Transverse colon (tissue), 4 donors: ENCODE measurements at regions not wholly inside any gene's neighbourhood (a gene's known extent, or its start where the extent isn't known, plus 50 kb on each side); places are given as distances from the start of the nearest gene placed in this dataset.

Experiments
- DNase-seq: peaks from one replicate; pipeline ENCODE4 v3.0.0-alpha.2; 2019
- H3K27ac ChIP-seq, 4 donors: fragments of 200-600 bp; sonication (generic); 2 replicates each; pipeline ENCODE4 v1.5.1; 2016 to 2018; ENCODE audit warnings: inconsistent platforms in 4 of 4
- H3K27me3 ChIP-seq: fragments of 200-600 bp; sonication (generic); 2 replicates; pipeline ENCODE4 v1.5.1; 2017; ENCODE audit warnings: inconsistent platforms
- H3K36me3 ChIP-seq, 4 donors: fragments of 200-600 bp; sonication (generic); 2 replicates each; pipeline ENCODE4 v1.5.1; 2017 to 2019; ENCODE audit warnings: inconsistent platforms in 4 of 4
- H3K4me1 ChIP-seq, 4 donors: fragments of 200-600 bp; sonication (generic); 2 replicates each; pipeline ENCODE4 v1.5.1; 2017 to 2020; ENCODE audit warnings: inconsistent platforms in 4 of 4
- H3K4me3 ChIP-seq, 4 donors: fragments of 200-600 bp; sonication (generic); 1 replicate in 1 of 4; 2 replicates in 3 of 4; pipeline versions ENCODE4 v1.5.1 to v1.6.1; 2017 to 2019; ENCODE audit warnings: inconsistent platforms in 4 of 4
- H3K9me3 ChIP-seq, 2 donors: fragments of 200-600 bp; sonication (generic); 2 replicates each; pipeline ENCODE4 v1.5.1; 2017 to 2019; ENCODE audit warnings: inconsistent platforms in 2 of 2
- CTCF ChIP-seq, 5 experiments: fragments of 200-600 bp in 3 of 5; fragments of 450-650 bp in 2 of 5; sonication (generic) in 3 of 5; IDR thresholded peaks; 1 replicate in 2 of 5; 2 replicates in 3 of 5; pipeline ENCODE4 v1.5.1; 2016 to 2017; ENCODE audit warnings: antibody characterized with exemption in 5 of 5, inconsistent platforms in 3 of 5, mild to moderate bottlenecking in 2 of 5, moderate library complexity in 1 of 5
- EP300 ChIP-seq: sonication (generic); formaldehyde crosslinking; IDR thresholded peaks from one replicate; pipeline ENCODE4 v1.6.1; 2017; ENCODE audit warnings: antibody characterized with exemption, low read depth
- POLR2A ChIP-seq: fragments of 450-650 bp; IDR thresholded peaks from one replicate; pipeline ENCODE4 v1.6.1; 2016; ENCODE audit warnings: antibody characterized with exemption, mild to moderate bottlenecking, moderate library complexity
- POLR2AphosphoS5 ChIP-seq, 3 donors: sonication (generic); formaldehyde crosslinking; IDR thresholded peaks; one replicate each; pipeline ENCODE4 v1.6.1; 2016; ENCODE audit warnings: antibody characterized with exemption in 3 of 3
- WGBS, 2 donors: methylation state at CpG; one replicate each; pipeline ENCODE4 v1.1.5; 2018; ENCODE audit warnings: low coverage in 1 of 2; 5-methylcytosine and 5-hydroxymethylcytosine counted together
- in situ Hi-C, 4 donors: fragments of 200-750 bp; cut with MboI; loops; one replicate each; pipeline versions ENCODE4 v1.15.0 to v1.15.1; 2017; ENCODE audit warnings: low sequenced_read_pairs in 3 of 4, low pct_ligation_motif_present in 1 of 4, low pct_unique_long_range_greater_than_20kb in 1 of 4
- intact Hi-C: fragments of 100-400 bp; cut with DNase I; formaldehyde crosslinking; loops from one replicate; pipeline ENCODE4 v1.15.1; 2023; ENCODE audit warnings: low total_unique reads

- Histone ChIP-seq H3K9me3 (no peaks in the 10 kb centered on the region), H3K4me1 (no peaks in the 10 kb centered on the region), H3K27ac (no peak overlapping the region), H3K36me3 (no peaks in the 10 kb centered on the region), H3K4me3 (no peak overlapping the region), H3K27me3 (no peaks in the 10 kb centered on the region)
- in situ Hi-C loops = no loop called here
- TF ChIP-seq POLR2A = no peak
- no peak for TF ChIP-seq EP300
- no peak for TF ChIP-seq CTCF (IDR thresholded peaks at IDR 0.05)
- no peak for TF ChIP-seq POLR2AphosphoS5 (IDR thresholded peaks at IDR 0.05)
- intact Hi-C loops = no loop called here
- WGBS, 2 donors = 62 to 70% methylated on average over 1 of the region's 1 CpG
- no peak for DNase-seq
Measured at GRCh38 chr1:221405146-221405545, 336.7 kb downstream of the DUSP10 start.

- H3K27me3 ChIP-seq = no peaks in the 10 kb centered on the region
- no peaks in the 10 kb centered on the region for H3K4me1 ChIP-seq
- H3K27ac ChIP-seq = no peak overlapping the region
- in situ Hi-C loops = no loop called here
- intact Hi-C loops = no loop called here
- 66 to 70% methylated on average over 5 to 7 of the region's 7 CpGs for WGBS, 2 donors
- no peak overlapping the region for H3K4me3 ChIP-seq
- no peak for DNase-seq
- no peaks in the 10 kb centered on the region for H3K9me3 ChIP-seq
- no peaks in the 10 kb centered on the region for H3K36me3 ChIP-seq
- TF ChIP-seq CTCF (IDR thresholded peaks at IDR 0.05) = no peak
- TF ChIP-seq POLR2AphosphoS5 (IDR thresholded peaks at IDR 0.05) = no peak
Measured at GRCh38 chr1:221408117-221408803, 333.6 kb downstream of the DUSP10 start.

- no peak overlapping the region for H3K4me3 ChIP-seq
- in situ Hi-C loops = no loop called here
- intact Hi-C loops = no loop called here
- H3K27ac ChIP-seq = no peak overlapping the region
- no peaks in the 10 kb centered on the region for H3K27me3 ChIP-seq
- H3K4me1 ChIP-seq = no peaks in the 10 kb centered on the region
- no peak for DNase-seq
- no peaks in the 10 kb centered on the region for H3K36me3 ChIP-seq
- WGBS, 2 donors = 73 to 81% methylated on average over 3 of the region's 3 CpGs
- no peaks in the 10 kb centered on the region for H3K9me3 ChIP-seq
- no peak for TF ChIP-seq CTCF (IDR thresholded peaks at IDR 0.05)
- TF ChIP-seq POLR2A = no peak
- no peak for TF ChIP-seq POLR2AphosphoS5 (IDR thresholded peaks at IDR 0.05)
- TF ChIP-seq EP300 = no peak
Measured at GRCh38 chr1:221411283-221411682, 330.6 kb downstream of the DUSP10 start.

GRCh38 chr1:221414772-221415539, 326.9 kb downstream of the DUSP10 start:
- in situ Hi-C loops (no loop called here), intact Hi-C loops (no loop called here)
- Histone ChIP-seq H3K4me1 (peaks cover 0 to 3% (median 0%) of the 10 kb centered on the region in 4 donors), H3K9me3 (no peaks in the 10 kb centered on the region), H3K4me3 (no peak overlapping the region), H3K27me3 (no peaks in the 10 kb centered on the region), H3K27ac (no peak overlapping the region), H3K36me3 (no peaks in the 10 kb centered on the region)
- TF ChIP-seq CTCF (IDR thresholded peaks at IDR 0.05) (no peak), POLR2A (no peak), POLR2AphosphoS5 (IDR thresholded peaks at IDR 0.05) (no peak), EP300 (no peak)
- no peak for DNase-seq
- WGBS, 2 donors = 61 to 65% methylated on average over 8 of the region's 8 CpGs
